GM19043 (cell line): ENCODE measurements at regions not wholly inside any gene's neighbourhood (a gene's known extent, or its start where the extent isn't known, plus 50 kb on each side); places are given as distances from the start of the nearest gene placed in this dataset.

ENCODE experiments used
- ATAC-seq: cut with Tn5 transposase; IDR thresholded peaks from one replicate; pipeline ENCODE4 v1.9.1; 2021; ENCODE audit warnings: low read depth; ENCODE audit not compliant: unreplicated experiment

- no peak for ATAC-seq
Observed at GRCh38 chr5:8136271-8136670, 267.3 kb downstream of the MTRR start.

DNA sequence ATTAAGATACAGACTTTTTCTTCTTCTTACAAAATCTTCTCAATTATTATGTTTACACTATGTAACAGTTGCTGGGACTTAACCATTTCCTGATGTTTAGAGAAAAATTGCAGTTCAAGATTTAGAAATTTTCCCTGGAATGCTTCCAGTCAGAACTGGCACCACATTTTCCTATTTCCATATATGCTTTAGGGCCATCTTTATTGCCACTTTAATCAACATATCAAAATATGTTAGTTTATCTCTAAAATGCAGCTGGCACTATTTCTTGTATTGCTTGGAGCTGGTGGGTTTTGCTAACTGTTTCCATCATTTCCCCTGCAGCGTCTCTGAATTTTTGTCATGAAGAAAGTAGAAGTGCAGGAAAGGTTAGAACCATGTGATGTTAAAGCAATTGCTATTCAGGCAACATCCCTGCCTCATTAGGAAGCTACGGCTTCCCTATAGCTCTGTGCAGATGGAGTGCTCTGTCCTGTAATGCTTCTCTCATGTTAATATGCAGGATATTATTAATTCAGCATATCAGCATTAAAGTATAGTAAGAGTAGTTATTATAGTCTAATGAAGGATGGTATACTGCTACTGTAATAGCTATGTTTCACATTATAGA is 269.1 kb downstream of the MTRR start:
- ATAC-seq: no peak

DNA sequence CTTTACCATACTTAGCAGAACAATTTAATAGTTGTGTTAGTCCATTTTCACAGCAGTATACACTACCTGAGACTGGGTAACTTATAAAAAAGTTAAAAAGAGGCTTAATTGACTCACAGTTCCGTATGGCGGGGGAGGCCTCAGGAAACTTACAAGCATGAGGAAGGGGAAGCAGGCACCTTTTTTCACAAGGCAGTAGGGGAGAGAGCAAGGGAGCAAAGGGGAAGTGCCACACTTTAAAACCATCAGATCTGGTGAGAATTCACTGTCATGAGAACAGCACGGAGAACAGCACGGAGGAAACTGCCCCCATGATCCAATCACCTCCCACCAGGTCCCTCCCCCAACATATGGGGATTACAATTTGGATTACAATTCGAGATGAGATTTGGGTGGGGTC is 269.9 kb downstream of the MTRR start:
- ATAC-seq: no peak

DNA sequence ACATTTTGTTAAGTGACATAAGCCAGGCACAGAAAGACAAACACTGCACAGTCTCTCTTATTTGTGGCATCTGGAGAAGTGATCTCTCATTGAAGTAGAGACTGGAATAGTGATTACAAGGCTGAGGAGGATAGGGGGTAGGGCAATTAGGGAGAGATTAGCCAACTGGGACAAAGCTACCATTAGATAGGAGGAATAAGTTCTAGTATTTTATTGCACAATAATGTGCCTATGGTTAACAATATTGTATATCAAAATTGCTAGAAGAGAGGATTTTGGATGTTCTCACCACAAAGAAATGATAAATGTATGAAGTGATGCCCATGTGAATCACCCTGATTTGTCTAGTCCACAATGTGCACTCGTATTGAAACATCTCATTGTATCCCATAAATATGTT is 281.8 kb downstream of the MTRR start:
- no peak for ATAC-seq

- no peak for ATAC-seq
Observed at GRCh38 chr5:8156706-8157105, 287.8 kb downstream of the MTRR start.

- ATAC-seq: no peak
Observed at GRCh38 chr5:8157320-8157822, 288.4 kb downstream of the MTRR start.

DNA sequence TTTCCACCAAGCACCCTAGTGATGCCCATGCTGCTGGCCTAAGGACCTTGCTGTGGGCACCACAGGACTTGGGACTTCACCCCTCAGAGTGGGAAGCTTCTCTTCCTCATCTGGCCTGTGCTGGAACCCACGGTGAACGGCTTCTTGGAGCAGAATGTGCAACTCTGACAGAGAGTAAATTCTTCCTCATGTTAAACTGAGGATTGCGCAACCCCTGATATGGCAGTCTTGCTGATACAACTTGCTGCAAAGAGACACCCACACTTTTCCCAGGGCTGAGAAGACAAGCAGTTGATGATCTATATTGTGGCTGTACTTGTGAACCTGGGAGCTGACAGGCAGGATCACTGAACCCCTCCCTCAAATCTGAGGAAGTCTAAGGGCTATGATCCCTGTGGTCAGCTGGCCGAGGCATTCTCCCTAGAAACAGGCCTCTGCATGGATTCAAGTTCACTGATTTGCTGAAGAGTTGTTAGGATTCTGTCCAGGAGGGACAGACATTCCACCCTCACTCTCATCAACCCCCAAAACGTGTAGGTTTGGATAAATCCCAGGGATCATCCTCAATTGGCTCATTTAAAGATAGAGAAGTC is 307.2 kb downstream of the MTRR start:
- no peak for ATAC-seq

DNA sequence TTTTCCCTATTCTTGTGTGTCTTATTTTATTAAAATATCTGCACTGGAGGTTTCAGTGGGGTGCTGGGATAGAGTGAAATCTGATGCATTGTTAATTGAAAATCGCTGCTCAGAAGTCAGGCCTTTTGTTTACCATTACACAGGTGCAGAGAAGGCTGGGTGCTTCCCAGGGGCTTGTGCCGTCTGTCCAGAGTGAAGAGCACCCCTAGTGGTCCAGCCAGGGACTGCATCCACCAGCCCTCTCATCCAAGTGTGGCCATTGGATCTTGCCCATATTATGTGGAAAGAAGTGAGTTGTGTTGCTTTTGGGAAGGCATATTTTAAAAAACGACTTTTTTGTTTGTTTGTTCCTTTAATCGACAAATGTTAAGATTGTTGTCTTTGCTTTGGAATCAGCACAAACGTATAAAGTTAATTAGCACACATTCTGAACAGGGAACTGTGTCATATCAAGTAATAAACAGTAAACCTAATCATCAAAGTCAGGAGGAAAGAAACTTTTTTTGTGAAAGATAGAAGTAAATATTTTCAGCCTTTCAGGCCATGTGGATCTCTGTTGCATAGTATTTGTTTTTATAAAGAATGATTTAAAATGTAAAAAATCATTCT is 315.6 kb downstream of the MTRR start:
- peak; percentile 94 for ATAC-seq

- ATAC-seq: no peak
Observed at GRCh38 chr5:8185852-8186251, 316.9 kb downstream of the MTRR start.

- ATAC-seq: no peak
Observed at GRCh38 chr5:8188874-8189565, 320.1 kb downstream of the MTRR start.

- ATAC-seq: no peak
Observed at GRCh38 chr5:8192840-8193239, 323.9 kb downstream of the MTRR start.

DNA sequence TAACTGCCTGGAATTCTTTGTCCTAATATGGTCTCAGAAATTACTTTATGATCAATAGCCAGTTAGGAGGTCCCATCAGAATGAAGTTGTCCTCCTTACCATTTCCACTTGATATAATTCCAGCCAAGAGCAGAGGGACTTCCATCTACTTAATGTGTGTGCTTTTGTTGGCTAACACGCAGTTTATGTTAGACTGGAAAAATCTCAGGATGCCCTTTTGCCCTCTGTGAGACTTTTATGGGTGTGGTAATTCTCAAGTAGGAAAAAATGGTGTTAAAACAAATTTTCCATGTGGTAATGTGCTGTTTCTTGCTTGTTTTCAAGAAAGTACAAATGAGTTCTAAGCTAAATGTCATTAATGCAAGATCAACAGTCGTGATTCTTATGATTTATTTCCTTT is 327.1 kb downstream of the MTRR start:
- ATAC-seq: no peak

- no peak for ATAC-seq
Observed at GRCh38 chr5:8208307-8208706, 339.4 kb downstream of the MTRR start.

GRCh38 chr5:8209500-8209899 is 340.6 kb downstream of the MTRR start:
- ATAC-seq: no peak

- no peak for ATAC-seq
Observed at GRCh38 chr5:8213701-8214240, 344.8 kb downstream of the MTRR start.

GRCh38 chr5:8216921-8217320 is 348.0 kb downstream of the MTRR start:
- ATAC-seq: no peak

DNA sequence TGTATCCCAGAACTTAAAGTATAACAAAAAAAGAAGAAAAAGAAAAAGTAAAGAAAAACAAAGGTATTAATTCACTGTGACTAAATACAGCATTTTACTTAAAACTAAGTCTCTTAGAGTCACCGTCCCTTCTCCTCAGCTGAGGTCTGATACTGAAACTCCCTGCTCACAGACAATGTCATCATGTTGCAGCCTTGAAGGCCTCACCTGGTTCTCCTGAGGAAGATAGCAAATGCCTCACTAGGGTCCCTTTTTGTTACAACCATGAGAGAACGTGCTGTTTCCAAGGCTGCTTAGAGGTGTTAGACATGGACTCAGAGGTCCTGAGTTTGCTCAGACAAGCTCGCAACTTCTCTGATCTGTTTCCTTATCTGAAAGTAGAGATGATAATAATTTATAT is 357.2 kb downstream of the MTRR start:
- ATAC-seq: no peak

DNA sequence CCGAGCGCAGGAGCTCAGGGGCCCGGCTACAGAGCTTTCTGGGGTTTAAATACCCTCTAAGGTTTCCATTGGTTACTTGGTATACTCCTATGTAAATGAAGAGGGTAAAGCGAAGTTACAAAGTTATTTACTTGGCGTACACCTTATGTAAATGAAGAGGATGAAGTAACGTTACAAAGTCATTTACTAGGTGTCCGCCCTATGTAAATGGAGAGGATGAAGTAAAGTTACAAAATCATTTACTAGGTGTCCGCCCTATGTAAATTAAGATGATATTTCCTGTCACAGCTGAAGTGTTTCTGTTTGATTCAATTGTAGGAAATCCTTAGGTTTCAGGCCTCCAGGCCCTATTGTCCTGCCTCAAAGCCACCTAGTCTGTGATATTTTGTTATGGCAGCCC is 358.2 kb downstream of the MTRR start:
- no peak for ATAC-seq

DNA sequence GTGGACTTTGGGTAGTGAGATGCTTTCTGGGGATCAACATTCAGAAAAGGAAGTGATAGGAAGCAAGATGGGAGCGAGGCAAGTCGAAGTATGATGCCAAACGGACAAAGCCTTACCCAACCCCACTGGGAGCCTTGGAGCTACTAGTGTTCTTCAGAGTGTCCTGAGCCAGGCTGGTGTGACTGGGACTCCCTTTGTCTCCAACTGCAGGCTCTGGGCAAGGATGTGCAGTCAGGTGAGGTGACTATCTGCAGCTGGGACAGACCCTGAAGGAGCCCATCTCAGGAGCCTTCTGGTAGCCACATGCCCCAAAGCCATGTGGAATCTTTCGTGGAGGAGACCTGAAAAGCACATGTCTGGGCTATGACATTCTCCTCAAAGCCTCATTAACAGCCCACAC is 360.6 kb downstream of the MTRR start:
- ATAC-seq: no peak

DNA sequence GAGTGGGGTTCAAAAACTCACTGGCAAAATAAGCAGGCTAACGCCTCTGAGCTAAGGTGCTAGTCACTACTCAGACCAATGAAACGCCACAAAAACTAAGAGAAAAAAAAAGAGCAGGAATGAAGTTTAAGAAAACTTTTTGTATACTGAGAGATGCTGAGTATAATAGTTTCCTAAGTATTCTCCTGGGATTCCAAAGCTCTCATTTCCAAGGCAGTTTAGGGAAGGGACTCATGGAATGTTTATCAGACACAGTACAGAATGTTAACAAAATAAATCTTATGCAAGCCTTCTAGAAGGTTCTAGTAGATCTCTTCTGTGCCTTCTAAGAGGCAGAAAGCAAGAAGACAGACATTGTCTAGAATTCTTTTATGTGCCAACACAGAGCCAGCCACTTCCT is 361.9 kb downstream of the MTRR start:
- ATAC-seq: no peak

GRCh38 chr5:8233479-8233878 is 364.5 kb downstream of the MTRR start:
- ATAC-seq: no peak
